ENCODE measurements at regions not wholly inside any gene's neighbourhood (a gene's known extent, or its start where the extent isn't known, plus 50 kb on each side); places are given as distances from the start of the nearest gene placed in this dataset.

DNA sequence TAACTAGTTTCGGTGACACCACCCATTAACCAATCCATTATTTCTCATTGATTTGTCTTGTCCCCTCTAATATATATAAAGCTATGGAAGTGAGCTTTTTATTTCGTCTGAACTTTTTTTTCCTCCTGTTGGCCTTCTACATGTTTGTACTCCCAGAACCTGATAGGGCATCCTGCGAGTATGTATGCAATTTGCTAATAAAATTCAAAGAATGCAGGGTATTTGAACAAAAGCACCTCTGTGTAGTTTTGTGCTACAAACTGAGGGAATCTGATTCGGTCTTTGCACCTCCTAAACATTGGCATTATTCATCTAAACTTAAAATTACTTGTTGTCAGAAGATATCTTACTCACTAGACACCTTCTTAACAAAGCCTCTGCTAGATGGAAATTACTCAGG, 242.9 kb upstream of the TMEFF2 start:
- TF ChIP-seq, protein P1, sequence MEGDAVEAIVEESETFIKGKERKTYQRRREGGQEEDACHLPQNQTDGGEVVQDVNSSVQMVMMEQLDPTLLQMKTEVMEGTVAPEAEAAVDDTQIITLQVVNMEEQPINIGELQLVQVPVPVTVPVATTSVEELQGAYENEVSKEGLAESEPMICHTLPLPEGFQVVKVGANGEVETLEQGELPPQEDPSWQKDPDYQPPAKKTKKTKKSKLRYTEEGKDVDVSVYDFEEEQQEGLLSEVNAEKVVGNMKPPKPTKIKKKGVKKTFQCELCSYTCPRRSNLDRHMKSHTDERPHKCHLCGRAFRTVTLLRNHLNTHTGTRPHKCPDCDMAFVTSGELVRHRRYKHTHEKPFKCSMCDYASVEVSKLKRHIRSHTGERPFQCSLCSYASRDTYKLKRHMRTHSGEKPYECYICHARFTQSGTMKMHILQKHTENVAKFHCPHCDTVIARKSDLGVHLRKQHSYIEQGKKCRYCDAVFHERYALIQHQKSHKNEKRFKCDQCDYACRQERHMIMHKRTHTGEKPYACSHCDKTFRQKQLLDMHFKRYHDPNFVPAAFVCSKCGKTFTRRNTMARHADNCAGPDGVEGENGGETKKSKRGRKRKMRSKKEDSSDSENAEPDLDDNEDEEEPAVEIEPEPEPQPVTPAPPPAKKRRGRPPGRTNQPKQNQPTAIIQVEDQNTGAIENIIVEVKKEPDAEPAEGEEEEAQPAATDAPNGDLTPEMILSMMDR (IDR thresholded peaks at IDR 0.05): no peak
- TF ChIP-seq POLR2A (IDR thresholded peaks at IDR 0.05): no peak

Data from lower leg skin (tissue), 3 donors.